SJSA1 (cell line): ENCODE measurements at regions not wholly inside any gene's neighbourhood (a gene's known extent, or its start where the extent isn't known, plus 50 kb on each side); places are given as distances from the start of the nearest gene placed in this dataset.

Experiments
- DNase-seq, 2 experiments: peaks; one replicate each; pipeline ENCODE4 v3.0.0-alpha.2; 2015 to 2020; ENCODE audit warnings: low spot score in 2 of 2, low read depth in 1 of 2
- H3K27ac ChIP-seq: fragments of 250-450 bp; sonication (Bioruptor Pico); 2 replicates; pipeline ENCODE4 v1.5.1; 2020; ENCODE audit warnings: mild to moderate bottlenecking, moderate library complexity
- H3K27me3 ChIP-seq: fragments of 250-450 bp; sonication (Bioruptor Pico); replicated peaks from 2 replicates; pipeline ENCODE4 v1.5.1; 2020; ENCODE audit warnings: mild to moderate bottlenecking, moderate library complexity
- H3K36me3 ChIP-seq: fragments of 250-450 bp; sonication (Bioruptor Pico); 2 replicates; pipeline ENCODE4 v1.5.1; 2020; ENCODE audit warnings: mild to moderate bottlenecking
- H3K4me1 ChIP-seq: fragments of 250-450 bp; sonication (Bioruptor Pico); replicated peaks from 2 replicates; pipeline ENCODE4 v1.6.1; 2021; ENCODE audit warnings: mild to moderate bottlenecking
- H3K4me3 ChIP-seq: fragments of 250-450 bp; sonication (Bioruptor Pico); 2 replicates; pipeline ENCODE4 v1.5.1; 2020; ENCODE audit warnings: mild to moderate bottlenecking
- H3K9me3 ChIP-seq: fragments of 250-450 bp; sonication (Bioruptor Pico); replicated peaks from 2 replicates; pipeline ENCODE4 v1.5.1; 2020; ENCODE audit warnings: mild to moderate bottlenecking

GRCh38 chr5:14090755-14091154 lies 52.4 kb upstream of the TRIO start:
- no peaks in the 10 kb centered on the region for H3K4me1 ChIP-seq
- H3K27ac ChIP-seq = no peak overlapping the region
- no peaks in the 10 kb centered on the region for H3K36me3 ChIP-seq
- H3K27me3 ChIP-seq = no peaks in the 10 kb centered on the region
- no peaks in the 10 kb centered on the region for H3K9me3 ChIP-seq
- H3K4me3 ChIP-seq = no peak overlapping the region
- DNase-seq = no peak

- Histone ChIP-seq H3K4me1 (no peaks in the 10 kb centered on the region), H3K9me3 (no peaks in the 10 kb centered on the region), H3K27ac (no peak overlapping the region), H3K27me3 (no peaks in the 10 kb centered on the region), H3K4me3 (no peak overlapping the region), H3K36me3 (no peaks in the 10 kb centered on the region)
- DNase-seq = no peak
These were observed 52.9 kb upstream of the TRIO start for GRCh38 chr5:14090290-14090689.

GRCh38 chr5:14089198-14089597 lies 53.9 kb upstream of the TRIO start:
- Histone ChIP-seq H3K27ac (no peak overlapping the region), H3K9me3 (no peaks in the 10 kb centered on the region), H3K4me1 (no peaks in the 10 kb centered on the region), H3K4me3 (no peak overlapping the region), H3K27me3 (no peaks in the 10 kb centered on the region), H3K36me3 (no peaks in the 10 kb centered on the region)
- DNase-seq = no peak

- Histone ChIP-seq H3K27ac (no peak overlapping the region), H3K9me3 (no peaks in the 10 kb centered on the region), H3K27me3 (no peaks in the 10 kb centered on the region), H3K4me3 (no peak overlapping the region), H3K4me1 (no peaks in the 10 kb centered on the region), H3K36me3 (no peaks in the 10 kb centered on the region)
- DNase-seq = no peak
These were observed 56.9 kb upstream of the TRIO start for GRCh38 chr5:14086261-14086660.

GRCh38 chr5:14082973-14083372 lies 60.2 kb upstream of the TRIO start:
- Histone ChIP-seq H3K27me3 (no peaks in the 10 kb centered on the region), H3K4me3 (no peak overlapping the region)

GRCh38 chr5:14082523-14082922 lies 60.6 kb upstream of the TRIO start:
- Histone ChIP-seq H3K36me3 (no peaks in the 10 kb centered on the region), H3K4me3 (no peak overlapping the region), H3K9me3 (no peaks in the 10 kb centered on the region), H3K27ac (no peak overlapping the region), H3K4me1 (no peaks in the 10 kb centered on the region), H3K27me3 (no peaks in the 10 kb centered on the region)
- DNase-seq = no peak

More at GRCh38 chr5:14082973-14083372, 60.2 kb upstream of the TRIO start:
- no peaks in the 10 kb centered on the region for H3K36me3 ChIP-seq
- H3K27ac ChIP-seq = no peak overlapping the region
- no peaks in the 10 kb centered on the region for H3K9me3 ChIP-seq
- no peaks in the 10 kb centered on the region for H3K4me1 ChIP-seq
- DNase-seq = no peak

- Histone ChIP-seq H3K4me3 (no peak overlapping the region), H3K4me1 (no peaks in the 10 kb centered on the region), H3K9me3 (no peaks in the 10 kb centered on the region), H3K27ac (no peak overlapping the region), H3K36me3 (no peaks in the 10 kb centered on the region), H3K27me3 (no peaks in the 10 kb centered on the region)
- DNase-seq = no peak
These were observed 61.4 kb upstream of the TRIO start for GRCh38 chr5:14081791-14082190.

GRCh38 chr5:14078716-14079115 lies 64.4 kb upstream of the TRIO start:
- no peak for DNase-seq
- no peaks in the 10 kb centered on the region for H3K4me1 ChIP-seq
- no peaks in the 10 kb centered on the region for H3K36me3 ChIP-seq
- H3K9me3 ChIP-seq = no peaks in the 10 kb centered on the region
- no peak overlapping the region for H3K4me3 ChIP-seq
- no peaks in the 10 kb centered on the region for H3K27me3 ChIP-seq
- no peak overlapping the region for H3K27ac ChIP-seq

- Histone ChIP-seq H3K4me3 (no peak overlapping the region), H3K4me1 (no peaks in the 10 kb centered on the region), H3K27ac (no peak overlapping the region), H3K27me3 (no peaks in the 10 kb centered on the region), H3K36me3 (no peaks in the 10 kb centered on the region), H3K9me3 (no peaks in the 10 kb centered on the region)
- no peak for DNase-seq
These were observed 65.6 kb upstream of the TRIO start for GRCh38 chr5:14077501-14077900.

GRCh38 chr5:14076561-14076960 lies 66.6 kb upstream of the TRIO start:
- Histone ChIP-seq H3K9me3 (no peaks in the 10 kb centered on the region), H3K4me3 (no peak overlapping the region), H3K27me3 (no peaks in the 10 kb centered on the region), H3K27ac (no peak overlapping the region), H3K36me3 (no peaks in the 10 kb centered on the region), H3K4me1 (no peaks in the 10 kb centered on the region)
- no peak for DNase-seq

- H3K27ac ChIP-seq = no peak overlapping the region
- DNase-seq = no peak
- no peak overlapping the region for H3K4me3 ChIP-seq
- no peaks in the 10 kb centered on the region for H3K27me3 ChIP-seq
- H3K4me1 ChIP-seq = no peaks in the 10 kb centered on the region
- no peaks in the 10 kb centered on the region for H3K9me3 ChIP-seq
- no peaks in the 10 kb centered on the region for H3K36me3 ChIP-seq
These were observed 67.2 kb upstream of the TRIO start for GRCh38 chr5:14075937-14076336.

- no peak for DNase-seq
- H3K4me3 ChIP-seq = no peak overlapping the region
These were observed 71.7 kb upstream of the TRIO start for GRCh38 chr5:14071433-14071832.

GRCh38 chr5:14069021-14069420 lies 74.1 kb upstream of the TRIO start:
- no peak overlapping the region for H3K27ac ChIP-seq
- DNase-seq = no peak

More at GRCh38 chr5:14071433-14071832, 71.7 kb upstream of the TRIO start:
- no peaks in the 10 kb centered on the region for H3K4me1 ChIP-seq
- no peaks in the 10 kb centered on the region for H3K27me3 ChIP-seq
- H3K36me3 ChIP-seq = no peaks in the 10 kb centered on the region
- no peak overlapping the region for H3K27ac ChIP-seq
- no peaks in the 10 kb centered on the region for H3K9me3 ChIP-seq

GRCh38 chr5:14068136-14068535 lies 75.0 kb upstream of the TRIO start:
- no peak for DNase-seq
- Histone ChIP-seq H3K4me3 (no peak overlapping the region), H3K9me3 (no peaks in the 10 kb centered on the region), H3K36me3 (no peaks in the 10 kb centered on the region), H3K27me3 (no peaks in the 10 kb centered on the region), H3K4me1 (0 out of 2 replicates have a peak, but pooled peaks cover 2% of the 10 kb centered on the region), H3K27ac (no peak overlapping the region)

More at GRCh38 chr5:14069021-14069420, 74.1 kb upstream of the TRIO start:
- H3K4me3 ChIP-seq = no peak overlapping the region
- no peaks in the 10 kb centered on the region for H3K36me3 ChIP-seq
- H3K27me3 ChIP-seq = no peaks in the 10 kb centered on the region
- H3K9me3 ChIP-seq = no peaks in the 10 kb centered on the region
- H3K4me1 ChIP-seq = no peaks in the 10 kb centered on the region

GRCh38 chr5:14066326-14066725 lies 76.8 kb upstream of the TRIO start:
- H3K27ac ChIP-seq = no peak overlapping the region

More at GRCh38 chr5:14066326-14066725, 76.8 kb upstream of the TRIO start:
- Histone ChIP-seq H3K27me3 (no peaks in the 10 kb centered on the region), H3K36me3 (no peaks in the 10 kb centered on the region), H3K9me3 (no peaks in the 10 kb centered on the region), H3K4me3 (no peak overlapping the region), H3K4me1 (0 out of 2 replicates have a peak, but pooled peaks cover 7% of the 10 kb centered on the region)
- DNase-seq = no peak
